Nucleus accumbens (tissue), 56 donors: ENCODE measurements at regions not wholly inside any gene's neighbourhood (a gene's known extent, or its start where the extent isn't known, plus 50 kb on each side); places are given as distances from the start of the nearest gene placed in this dataset.
"Not testable (repeated sequence)": the region's sequence is repeated elsewhere in the genome, so short reads cannot be mapped to it uniquely, and the experiment has no call there.

Source experiments
- DNase-seq, 56 donors: peaks; one replicate each; lab custom pipeline; 2025; lab: John Stamatoyannopoulos, UW

DNA sequence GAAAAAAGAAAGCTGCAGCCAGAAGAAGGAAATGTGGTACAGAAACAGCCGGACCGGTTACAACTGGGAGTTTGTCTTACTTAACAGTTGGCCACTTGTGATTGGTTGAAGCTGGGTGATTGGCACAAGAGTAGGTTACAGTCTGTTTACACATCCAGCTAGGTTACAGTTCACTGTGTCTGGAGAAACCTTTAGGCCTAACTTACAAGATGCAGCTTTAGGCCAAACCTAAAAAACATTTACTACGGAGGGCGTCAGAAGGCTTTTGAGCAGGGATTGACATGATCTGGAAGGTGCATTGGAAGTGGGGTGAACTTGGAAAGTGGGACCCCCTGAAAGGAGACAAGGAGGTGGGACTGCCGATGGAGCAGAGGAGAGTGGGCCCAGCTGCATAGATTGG is 122.3 kb downstream of the BANF2 start:
- DNase-seq: no peak

GRCh38 chr20:17821606-17822005 is 121.8 kb downstream of the BANF2 start:
- not testable (repeated sequence) for DNase-seq

GRCh38 chr20:17819395-17820093 is 119.8 kb downstream of the BANF2 start:
- no peak for DNase-seq

- DNase-seq: no peak
These were observed 118.4 kb downstream of the BANF2 start for GRCh38 chr20:17818187-17818586.

- DNase-seq: no peak
These were observed 117.2 kb downstream of the BANF2 start for GRCh38 chr20:17816804-17817587.

- DNase-seq: no peak
These were observed 111.8 kb downstream of the BANF2 start for GRCh38 chr20:17811628-17811965.

DNA sequence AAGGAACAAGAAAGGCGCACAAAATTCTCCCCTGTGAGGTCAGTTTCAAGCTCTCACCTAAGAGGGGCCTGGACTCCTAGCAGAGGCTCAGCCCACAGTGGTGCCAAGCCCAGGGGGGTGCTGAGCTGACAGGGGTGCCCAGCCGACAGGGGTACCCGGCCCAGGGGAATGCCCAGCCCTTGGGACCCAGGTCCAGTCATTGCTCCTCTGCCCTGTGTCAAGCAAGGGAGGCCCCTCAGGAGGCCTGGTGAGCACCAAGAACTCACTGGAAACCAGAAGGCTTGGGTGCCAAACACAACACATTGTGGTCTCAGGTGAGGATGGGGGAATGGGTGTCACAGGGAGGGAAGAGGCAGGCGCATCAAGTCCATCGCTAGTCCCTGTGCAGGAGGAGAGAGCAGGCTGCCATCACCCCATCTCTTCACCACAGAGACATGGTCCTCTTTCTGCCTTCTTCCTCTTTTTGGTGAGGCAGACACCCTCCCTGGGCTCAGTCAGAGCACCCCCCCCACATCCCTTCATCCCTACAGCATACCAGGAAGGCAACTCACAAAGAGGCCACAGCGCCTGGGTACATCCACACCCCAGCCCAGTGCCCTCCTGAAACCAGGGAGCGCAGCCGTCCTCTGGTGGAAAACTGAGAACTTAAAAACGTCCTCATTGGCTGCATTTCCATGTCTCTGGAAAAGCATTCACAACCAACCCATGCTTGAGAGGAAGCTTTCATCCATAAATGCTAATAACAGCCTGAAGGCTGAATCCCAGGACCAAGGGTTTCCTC is 111.3 kb downstream of the BANF2 start:
- no peak for DNase-seq

- DNase-seq: no peak
These were observed 110.4 kb downstream of the BANF2 start for GRCh38 chr20:17810062-17810631.

- no peak for DNase-seq
These were observed 109.7 kb downstream of the BANF2 start for GRCh38 chr20:17809362-17810061.

DNA sequence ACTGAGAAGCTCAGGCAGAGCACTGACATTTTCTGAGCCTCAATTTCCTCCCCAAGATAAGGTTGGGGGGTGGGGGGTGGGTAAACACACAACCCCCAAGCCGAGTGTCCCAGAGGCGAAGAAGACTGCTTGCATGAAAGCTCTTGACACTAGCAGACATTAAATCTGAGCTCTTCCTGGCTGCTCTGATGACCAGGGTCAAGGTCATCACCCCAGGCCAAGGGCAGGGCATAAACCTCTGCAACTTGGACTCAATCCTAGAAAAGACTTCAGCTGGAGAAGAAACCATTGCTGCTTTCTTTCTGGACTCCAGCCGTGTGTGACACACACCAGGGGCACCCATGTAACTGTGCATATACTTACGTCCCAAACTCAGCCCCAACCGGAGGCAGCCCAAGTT is 109.0 kb downstream of the BANF2 start:
- DNase-seq: no peak

DNA sequence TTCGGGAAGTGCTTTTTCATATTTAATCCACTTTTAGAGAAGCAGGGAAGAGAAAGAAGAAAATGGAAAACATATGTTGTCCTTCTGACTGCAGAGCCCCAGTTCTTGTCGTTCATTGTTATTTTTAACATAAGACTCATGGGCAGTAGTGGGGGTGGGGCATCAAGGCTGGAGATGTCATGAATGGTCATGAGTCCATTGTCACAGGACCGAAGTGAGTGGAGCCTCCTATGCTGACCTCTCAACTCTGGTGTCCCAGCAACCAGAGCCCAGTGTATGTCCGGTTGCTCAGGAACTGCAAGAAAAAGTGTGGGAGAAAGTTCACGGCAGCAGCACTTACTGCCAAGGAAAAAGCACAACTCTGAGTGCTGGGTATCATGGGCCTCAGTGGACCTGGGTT is 108.6 kb downstream of the BANF2 start:
- no peak for DNase-seq

DNA sequence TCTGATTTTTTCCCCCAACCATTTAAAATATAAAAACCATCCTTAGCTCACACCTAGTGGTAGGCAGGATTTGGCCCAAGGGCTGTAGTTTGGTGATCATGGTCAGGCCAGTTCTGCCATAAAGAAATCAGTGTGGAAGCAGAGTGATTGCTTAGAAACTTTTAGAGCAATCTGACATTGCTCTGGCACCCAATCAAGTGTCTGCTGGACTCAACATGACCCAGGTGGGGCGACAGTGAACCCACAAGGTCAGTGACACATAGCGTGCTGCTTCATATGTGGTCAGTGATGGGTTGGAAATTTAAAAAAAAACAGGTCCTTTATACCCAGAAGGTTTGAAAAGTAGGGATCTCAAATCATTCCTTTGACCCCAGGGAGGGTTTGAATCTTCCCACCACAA is 107.9 kb downstream of the BANF2 start:
- DNase-seq: no peak

DNA sequence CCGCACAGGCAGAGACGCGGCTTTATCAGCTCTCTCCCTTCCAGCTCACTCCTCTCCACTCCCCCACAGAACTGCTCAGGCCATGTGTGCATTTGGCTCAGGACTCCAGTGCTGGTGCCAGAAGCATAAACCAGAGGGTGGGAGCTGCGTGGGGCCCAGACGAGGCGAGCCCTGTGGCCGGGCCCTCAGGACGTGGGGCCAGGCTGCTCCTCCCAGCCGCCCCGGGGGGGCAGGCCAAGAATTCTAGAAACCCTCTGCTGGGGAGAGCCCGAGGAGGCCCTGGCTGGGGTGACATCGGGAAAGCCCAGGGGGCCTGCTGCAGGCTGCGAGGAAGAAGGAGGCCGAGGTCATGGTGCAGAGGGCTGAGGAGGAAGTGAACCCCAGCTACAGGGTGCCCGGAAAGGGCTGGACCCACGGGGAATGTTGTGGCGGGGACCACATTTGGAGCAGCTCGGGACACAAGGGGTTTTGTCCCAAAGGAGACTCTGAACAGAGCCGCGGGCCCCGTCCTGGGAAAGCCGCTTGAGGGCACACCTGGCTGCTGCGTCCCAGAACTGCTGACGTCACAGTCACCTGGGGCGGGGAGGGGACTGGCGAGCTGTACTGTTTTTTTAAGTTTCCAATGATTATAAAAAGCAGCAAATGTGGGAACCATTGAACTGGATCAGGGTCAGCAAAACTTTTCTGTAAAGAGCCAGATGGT is 107.1 kb downstream of the BANF2 start:
- peak in 2 of 56 donors; percentile 8 to 13 for DNase-seq

- DNase-seq: no peak
These were observed 106.3 kb downstream of the BANF2 start for GRCh38 chr20:17806107-17806506.

DNA sequence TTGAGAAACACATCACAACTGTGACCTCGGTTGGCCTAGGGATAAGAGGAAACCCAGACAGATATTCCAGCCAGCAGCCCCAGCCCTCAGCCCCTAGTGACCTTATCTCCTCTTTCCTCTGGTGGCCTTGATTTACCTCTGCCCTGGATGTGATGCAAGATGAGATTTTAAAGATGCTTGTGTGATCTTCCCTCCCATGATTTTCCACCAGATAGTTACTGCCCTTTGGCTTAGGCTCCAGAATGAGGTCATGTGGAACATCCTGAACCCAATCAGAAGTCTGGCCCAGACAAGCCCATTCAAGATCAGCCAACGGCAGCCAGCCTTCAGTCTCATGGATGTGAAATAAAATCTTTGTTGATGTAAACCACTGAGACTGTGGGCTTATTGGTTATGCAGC is 104.0 kb downstream of the BANF2 start:
- no peak for DNase-seq

DNA sequence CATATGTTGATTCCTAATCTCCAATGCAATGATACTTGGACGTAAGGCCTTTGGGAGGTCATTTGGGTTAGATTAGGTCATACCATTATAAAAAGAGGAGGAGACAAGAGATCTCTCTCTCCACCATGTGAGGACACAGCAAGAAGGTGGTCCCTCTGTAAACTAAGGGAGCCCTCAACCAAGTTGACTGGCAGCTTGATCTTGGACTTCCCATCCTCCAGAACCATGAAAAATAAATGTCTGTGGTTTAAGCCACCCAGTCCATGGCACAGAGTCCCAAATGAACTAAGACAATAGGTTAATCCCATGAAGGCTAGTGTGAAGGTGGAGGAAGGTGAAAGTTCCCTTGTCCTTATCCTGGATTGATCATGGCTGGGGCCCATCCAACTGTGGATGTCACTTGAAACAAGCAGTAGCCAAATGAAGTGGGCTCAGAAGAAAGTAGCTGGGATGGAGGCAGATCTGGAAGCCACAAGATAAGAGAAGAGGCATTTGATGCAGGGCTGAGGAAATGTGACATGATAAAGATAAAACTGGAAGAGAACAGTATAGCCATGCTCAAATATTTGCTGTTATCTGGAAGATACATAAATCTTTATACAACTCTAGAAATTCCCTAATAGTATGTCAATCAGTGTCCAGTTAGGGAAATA is 99.9 kb downstream of the BANF2 start:
- DNase-seq: no peak

DNA sequence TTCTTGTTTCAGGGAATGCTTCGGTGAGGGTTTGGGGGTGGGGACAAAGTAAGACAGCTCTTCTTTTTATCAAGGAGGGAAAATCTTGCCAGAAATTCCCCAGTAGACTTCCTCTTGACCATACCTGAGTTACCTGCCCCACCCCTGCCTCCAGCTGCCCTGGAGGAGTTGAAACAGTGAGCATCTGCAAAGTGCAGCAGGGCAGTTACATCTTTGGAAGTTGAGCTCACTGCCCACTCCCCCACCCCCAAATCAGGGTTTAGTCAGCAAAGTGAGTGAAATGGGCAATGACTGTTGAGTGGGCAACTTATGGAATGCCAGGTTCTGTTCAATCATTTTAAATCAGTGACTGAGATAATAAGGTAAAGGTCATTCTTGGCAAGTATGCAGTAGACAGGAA is 98.8 kb downstream of the BANF2 start:
- DNase-seq: no peak

GRCh38 chr20:17797579-17797978 is 97.8 kb downstream of the BANF2 start:
- no peak for DNase-seq

DNA sequence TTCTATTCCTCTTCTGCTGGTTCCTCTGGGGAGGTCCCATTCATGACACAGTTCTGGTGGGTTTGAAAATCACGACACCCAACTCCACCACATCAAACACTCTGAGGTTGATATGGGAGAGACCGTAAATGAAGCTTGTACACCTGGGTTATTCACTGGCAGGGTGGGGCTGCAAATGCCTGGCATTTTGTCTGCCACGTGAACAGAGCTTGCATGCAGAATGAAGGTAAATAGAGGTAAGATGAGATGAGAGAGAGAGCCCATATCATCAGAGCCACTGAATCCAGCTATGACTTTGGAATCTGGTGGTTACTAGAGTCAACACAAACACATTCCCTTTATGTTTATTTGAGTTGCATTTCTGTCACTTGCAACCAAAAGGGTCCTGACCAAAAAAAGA is 97.4 kb downstream of the BANF2 start:
- no peak for DNase-seq
